GM12878 (cell line): ENCODE measurements at regions not wholly inside any gene's neighbourhood (a gene's known extent, or its start where the extent isn't known, plus 50 kb on each side); places are given as distances from the start of the nearest gene placed in this dataset.

ENCODE experiments used
- ATAC-seq: fragments of 200-7000 bp; cut with Tn5 transposase; 3 replicates; pipeline ENCODE4 v1.9.1; 2020; ENCODE audit warnings: mild to moderate bottlenecking, moderate library complexity
- BruUV-seq: library from RNA; stranded (reverse); fragments of 400-500 nt; replicated peaks from 2 replicates; lab custom pipeline; 2021; lab: Mats Ljungman, UMichigan
- CTCF ChIA-PET: fragments of 300-600 bp; sonication (Branson Sonifier 250); formaldehyde crosslinking; extraction: SDS; loops from one replicate; lab custom pipeline; 2021; ENCODE audit warnings: inconsistent platforms; lab: Yijun Ruan, JAX
- POLR2A ChIA-PET: fragments of 350-600 bp; formaldehyde crosslinking; extraction: SDS; loops from one replicate; lab custom pipeline; 2021; ENCODE audit warnings: inconsistent platforms; lab: Charles Lee
- RAD21 ChIA-PET: fragments of 300-600 bp; sonication (Branson Sonifier 250); formaldehyde crosslinking; loops from one replicate; lab custom pipeline; 2023; ENCODE audit warnings: antibody characterized with exemption; ENCODE audit not compliant: unreplicated experiment; lab: Charles Lee
- SMC1A ChIA-PET: fragments of 300-600 bp; sonication (Branson Sonifier 250); formaldehyde crosslinking; loops from one replicate; lab custom pipeline; 2023; ENCODE audit not compliant: unreplicated experiment, uncharacterized antibody; lab: Charles Lee
- DNase-seq: peaks from one replicate; pipeline ENCODE4 v3.0.0-alpha.2; 2011; ENCODE audit warnings: low read depth, low spot score
- FAIRE-seq: peaks from 3 replicates; lab custom pipeline; 2011; peaks lifted over from hg19 to GRCh38; lab: Jason Lieb, UNC
- H2AFZ ChIP-seq: 2 replicates; pipeline ENCODE4 v1.6.0; 2011; ENCODE audit warnings: low read depth, low read length, control low read depth; ENCODE audit not compliant: control insufficient read depth
- H3K27ac ChIP-seq: 2 replicates; pipeline ENCODE4 v1.5.1; 2011; ENCODE audit warnings: control low read depth; ENCODE audit not compliant: control insufficient read depth, insufficient read depth
- H3K27me3 ChIP-seq, 2 experiments: replicated peaks in 1 of 2; 2 replicates each; pipeline versions ENCODE4 v1.6.0 to v1.6.1; 2011; ENCODE audit warnings: low read length in 1 of 2; ENCODE audit not compliant: control insufficient read depth in 2 of 2, insufficient read depth in 2 of 2
- H3K36me3 ChIP-seq, 2 experiments: 2 replicates each; pipeline ENCODE4 v1.5.1; 2011; ENCODE audit warnings: low read length in 1 of 2; ENCODE audit not compliant: control insufficient read depth in 2 of 2, insufficient read depth in 2 of 2
- H3K4me1 ChIP-seq: 2 replicates; pipeline ENCODE4 v1.6.1; 2011; ENCODE audit warnings: mild to moderate bottlenecking, low read length, moderate library complexity, mixed read lengths; ENCODE audit not compliant: control insufficient read depth, insufficient read depth
- H3K4me2 ChIP-seq: 2 replicates; pipeline ENCODE4 v1.6.0; 2011; ENCODE audit warnings: control low read depth; ENCODE audit not compliant: control insufficient read depth, insufficient read depth
- H3K4me3 ChIP-seq: fragments of 200-600 bp; sonication (generic); 2 replicates; pipeline ENCODE4 v1.5.1; 2016
- H3K79me2 ChIP-seq: 2 replicates; pipeline ENCODE4 v1.6.0; 2011; ENCODE audit warnings: low read length; ENCODE audit not compliant: control insufficient read depth, insufficient read depth
- H3K9ac ChIP-seq: 2 replicates; pipeline ENCODE4 v1.8.0; 2011; ENCODE audit warnings: low read length, control low read depth, mixed read lengths; ENCODE audit not compliant: control insufficient read depth, insufficient read depth
- H3K9me3 ChIP-seq: replicated peaks from 3 replicates; pipeline ENCODE4 v1.5.1; 2011; ENCODE audit warnings: mild to moderate bottlenecking, low read length; ENCODE audit not compliant: control insufficient read depth, insufficient read depth
- H4K20me1 ChIP-seq: 2 replicates; pipeline ENCODE4 v1.6.0; 2011; ENCODE audit not compliant: control insufficient read depth, insufficient read depth
- BHLHE40 ChIP-seq, 2 experiments: fragments of 450-650 bp in 1 of 2; IDR thresholded peaks; 2 replicates each; pipeline ENCODE4 v1.6.1; 2011 to 2017; ENCODE audit warnings: low read depth in 2 of 2, borderline replicate concordance in 1 of 2, improper control_type of control experiment in 1 of 2, low read length in 1 of 2, mild to moderate bottlenecking in 1 of 2
- ESRRA ChIP-seq: IDR thresholded peaks from 2 replicates; pipeline ENCODE4 v1.6.1; 2012; ENCODE audit warnings: mild to moderate bottlenecking, low read length, improper control_type of control experiment
- POU2F2 ChIP-seq: IDR thresholded peaks from 3 replicates; pipeline ENCODE4 v1.6.1; 2011; ENCODE audit warnings: low read depth, mild to moderate bottlenecking, low read length, borderline replicate concordance
- RAD21 ChIP-seq: IDR thresholded peaks from 2 replicates; pipeline ENCODE4 v1.6.1; 2011; ENCODE audit warnings: mild to moderate bottlenecking, low read depth, low read length, moderate library complexity; ENCODE audit not compliant: insufficient read depth
- RCOR1 ChIP-seq: conservative IDR thresholded peaks from 2 replicates; pipeline ENCODE4 v1.6.1; 2012; ENCODE audit warnings: low read depth, low read length, improper control_type of control experiment
- SIX5 ChIP-seq: IDR thresholded peaks from 2 replicates; pipeline ENCODE4 v1.6.1; 2011; ENCODE audit warnings: mild to moderate bottlenecking, low read depth, low read length, moderate library complexity; ENCODE audit not compliant: severe bottlenecking
- SMAD5 ChIP-seq: IDR thresholded peaks from 2 replicates; pipeline ENCODE4 v1.6.1; 2016; ENCODE audit warnings: antibody characterized with exemption, low read depth
- SPI1 ChIP-seq: IDR thresholded peaks from 2 replicates; pipeline ENCODE4 v1.6.1; 2011; ENCODE audit warnings: low read depth, mild to moderate bottlenecking, low read length, moderate library complexity, borderline replicate concordance; ENCODE audit not compliant: insufficient read depth
- WGBS: methylation state at CpG from one replicate; pipeline ENCODE4 v1.1.6; 2016; ENCODE audit warnings: low lambda C conversion rate; ENCODE audit not compliant: insufficient replicate concordance, insufficient coverage; ENCODE audit errors: missing lambda C conversion rate; 5-methylcytosine and 5-hydroxymethylcytosine counted together
- in situ Hi-C: fragments of 300-500 bp; cut with MboI; formaldehyde crosslinking; loops from 9 replicates; pipeline ENCODE4 v1.14.3; 2018; ENCODE audit warnings: mixed read lengths
- intact Hi-C: fragments of 100-400 bp; cut with micrococcal nuclease; formaldehyde crosslinking; loops from one replicate; pipeline ENCODE4 v1.14.2; 2022; ENCODE audit not compliant: unreplicated experiment
- TF ChIP-seq, protein P1 (sequence below): IDR thresholded peaks from 2 replicates; pipeline ENCODE4 v1.6.1; 2012; ENCODE audit warnings: low read depth, low read length, improper control_type of control experiment
- TF ChIP-seq, protein P2 (sequence below): IDR thresholded peaks from 2 replicates; pipeline ENCODE4 v1.6.1; 2012; ENCODE audit warnings: mild to moderate bottlenecking, low read depth, low read length
- TF ChIP-seq, protein P3 (sequence below): IDR thresholded peaks from 2 replicates; pipeline ENCODE4 v1.6.1; 2012; ENCODE audit warnings: improper control_type of control experiment, low read depth, low read length; ENCODE audit not compliant: insufficient replicate concordance
- TF ChIP-seq, protein P4 (sequence below): fragments of 450-650 bp; formaldehyde crosslinking; IDR thresholded peaks from 2 replicates; pipeline ENCODE4 v1.4.0; 2020; ENCODE audit warnings: mild to moderate bottlenecking, moderate library complexity

DNA sequence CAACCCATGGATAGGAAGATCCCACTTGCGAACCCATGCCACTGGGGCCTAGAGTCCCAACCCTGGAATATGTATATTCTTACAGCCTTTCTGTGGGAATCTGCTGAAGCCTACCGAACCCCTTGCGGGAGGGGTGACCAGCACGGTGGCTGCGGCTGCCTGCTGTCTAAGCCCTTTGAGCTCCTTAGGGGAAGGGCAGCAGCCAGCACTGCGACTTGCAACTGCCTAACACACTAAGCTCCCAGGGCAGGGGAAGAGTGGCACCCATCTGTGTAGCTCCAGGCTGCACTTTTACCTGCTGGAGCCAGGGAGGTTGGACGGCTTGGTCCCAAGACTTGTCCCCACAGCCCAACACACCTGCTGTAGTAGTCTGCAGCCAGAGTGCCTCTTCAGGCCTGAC lies 1968.7 kb upstream of the FLRT2 start:
- SMC1A ChIA-PET = no interaction called here
- in situ Hi-C loops = no loop called here
- Histone ChIP-seq H2AFZ (no peak overlapping the region), H3K9ac (no peak overlapping the region), H4K20me1 (no peaks in the 10 kb centered on the region), H3K4me1 (no peaks in the 10 kb centered on the region), H3K4me3 (no peak overlapping the region), H3K27ac (no peak overlapping the region), H3K27me3 (no peaks in the 10 kb centered on the region), H3K79me2 (no peaks in the 10 kb centered on the region), H3K9me3 (no peaks in the 10 kb centered on the region), H3K4me2 (no peak overlapping the region), H3K36me3 (no peaks in the 10 kb centered on the region)
- 54% methylated on average over 7 of the region's 7 CpGs for WGBS
- ATAC-seq (no peak), FAIRE-seq (no peak), DNase-seq (no peak)
- BruUV-seq = no TSS peak
- CTCF ChIA-PET = no interaction called here
- RAD21 ChIA-PET = no interaction called here
- intact Hi-C loops = no loop called here
- POLR2A ChIA-PET = no interaction called here
- TF ChIP-seq RCOR1 (no peak), SMAD5 (no peak), BHLHE40 (IDR thresholded peaks at IDR 0.05; ENCODE audit: borderline replicate concordance in 1 of 2, low read depth in 2 of 2, low read length in 1 of 2) (no peak), SIX5 (no peak), POU2F2 (no peak), RAD21 (no peak), SPI1 (no peak), ESRRA (no peak)
- TF ChIP-seq, protein P1, sequence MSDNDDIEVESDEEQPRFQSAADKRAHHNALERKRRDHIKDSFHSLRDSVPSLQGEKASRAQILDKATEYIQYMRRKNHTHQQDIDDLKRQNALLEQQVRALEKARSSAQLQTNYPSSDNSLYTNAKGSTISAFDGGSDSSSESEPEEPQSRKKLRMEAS = no peak
- TF ChIP-seq, protein P2, sequence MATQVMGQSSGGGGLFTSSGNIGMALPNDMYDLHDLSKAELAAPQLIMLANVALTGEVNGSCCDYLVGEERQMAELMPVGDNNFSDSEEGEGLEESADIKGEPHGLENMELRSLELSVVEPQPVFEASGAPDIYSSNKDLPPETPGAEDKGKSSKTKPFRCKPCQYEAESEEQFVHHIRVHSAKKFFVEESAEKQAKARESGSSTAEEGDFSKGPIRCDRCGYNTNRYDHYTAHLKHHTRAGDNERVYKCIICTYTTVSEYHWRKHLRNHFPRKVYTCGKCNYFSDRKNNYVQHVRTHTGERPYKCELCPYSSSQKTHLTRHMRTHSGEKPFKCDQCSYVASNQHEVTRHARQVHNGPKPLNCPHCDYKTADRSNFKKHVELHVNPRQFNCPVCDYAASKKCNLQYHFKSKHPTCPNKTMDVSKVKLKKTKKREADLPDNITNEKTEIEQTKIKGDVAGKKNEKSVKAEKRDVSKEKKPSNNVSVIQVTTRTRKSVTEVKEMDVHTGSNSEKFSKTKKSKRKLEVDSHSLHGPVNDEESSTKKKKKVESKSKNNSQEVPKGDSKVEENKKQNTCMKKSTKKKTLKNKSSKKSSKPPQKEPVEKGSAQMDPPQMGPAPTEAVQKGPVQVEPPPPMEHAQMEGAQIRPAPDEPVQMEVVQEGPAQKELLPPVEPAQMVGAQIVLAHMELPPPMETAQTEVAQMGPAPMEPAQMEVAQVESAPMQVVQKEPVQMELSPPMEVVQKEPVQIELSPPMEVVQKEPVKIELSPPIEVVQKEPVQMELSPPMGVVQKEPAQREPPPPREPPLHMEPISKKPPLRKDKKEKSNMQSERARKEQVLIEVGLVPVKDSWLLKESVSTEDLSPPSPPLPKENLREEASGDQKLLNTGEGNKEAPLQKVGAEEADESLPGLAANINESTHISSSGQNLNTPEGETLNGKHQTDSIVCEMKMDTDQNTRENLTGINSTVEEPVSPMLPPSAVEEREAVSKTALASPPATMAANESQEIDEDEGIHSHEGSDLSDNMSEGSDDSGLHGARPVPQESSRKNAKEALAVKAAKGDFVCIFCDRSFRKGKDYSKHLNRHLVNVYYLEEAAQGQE = no peak
- TF ChIP-seq, protein P3, sequence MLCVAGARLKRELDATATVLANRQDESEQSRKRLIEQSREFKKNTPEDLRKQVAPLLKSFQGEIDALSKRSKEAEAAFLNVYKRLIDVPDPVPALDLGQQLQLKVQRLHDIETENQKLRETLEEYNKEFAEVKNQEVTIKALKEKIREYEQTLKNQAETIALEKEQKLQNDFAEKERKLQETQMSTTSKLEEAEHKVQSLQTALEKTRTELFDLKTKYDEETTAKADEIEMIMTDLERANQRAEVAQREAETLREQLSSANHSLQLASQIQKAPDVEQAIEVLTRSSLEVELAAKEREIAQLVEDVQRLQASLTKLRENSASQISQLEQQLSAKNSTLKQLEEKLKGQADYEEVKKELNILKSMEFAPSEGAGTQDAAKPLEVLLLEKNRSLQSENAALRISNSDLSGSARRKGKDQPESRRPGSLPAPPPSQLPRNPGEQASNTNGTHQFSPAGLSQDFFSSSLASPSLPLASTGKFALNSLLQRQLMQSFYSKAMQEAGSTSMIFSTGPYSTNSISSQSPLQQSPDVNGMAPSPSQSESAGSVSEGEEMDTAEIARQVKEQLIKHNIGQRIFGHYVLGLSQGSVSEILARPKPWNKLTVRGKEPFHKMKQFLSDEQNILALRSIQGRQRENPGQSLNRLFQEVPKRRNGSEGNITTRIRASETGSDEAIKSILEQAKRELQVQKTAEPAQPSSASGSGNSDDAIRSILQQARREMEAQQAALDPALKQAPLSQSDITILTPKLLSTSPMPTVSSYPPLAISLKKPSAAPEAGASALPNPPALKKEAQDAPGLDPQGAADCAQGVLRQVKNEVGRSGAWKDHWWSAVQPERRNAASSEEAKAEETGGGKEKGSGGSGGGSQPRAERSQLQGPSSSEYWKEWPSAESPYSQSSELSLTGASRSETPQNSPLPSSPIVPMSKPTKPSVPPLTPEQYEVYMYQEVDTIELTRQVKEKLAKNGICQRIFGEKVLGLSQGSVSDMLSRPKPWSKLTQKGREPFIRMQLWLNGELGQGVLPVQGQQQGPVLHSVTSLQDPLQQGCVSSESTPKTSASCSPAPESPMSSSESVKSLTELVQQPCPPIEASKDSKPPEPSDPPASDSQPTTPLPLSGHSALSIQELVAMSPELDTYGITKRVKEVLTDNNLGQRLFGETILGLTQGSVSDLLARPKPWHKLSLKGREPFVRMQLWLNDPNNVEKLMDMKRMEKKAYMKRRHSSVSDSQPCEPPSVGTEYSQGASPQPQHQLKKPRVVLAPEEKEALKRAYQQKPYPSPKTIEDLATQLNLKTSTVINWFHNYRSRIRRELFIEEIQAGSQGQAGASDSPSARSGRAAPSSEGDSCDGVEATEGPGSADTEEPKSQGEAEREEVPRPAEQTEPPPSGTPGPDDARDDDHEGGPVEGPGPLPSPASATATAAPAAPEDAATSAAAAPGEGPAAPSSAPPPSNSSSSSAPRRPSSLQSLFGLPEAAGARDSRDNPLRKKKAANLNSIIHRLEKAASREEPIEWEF = no peak
- TF ChIP-seq, protein P4, sequence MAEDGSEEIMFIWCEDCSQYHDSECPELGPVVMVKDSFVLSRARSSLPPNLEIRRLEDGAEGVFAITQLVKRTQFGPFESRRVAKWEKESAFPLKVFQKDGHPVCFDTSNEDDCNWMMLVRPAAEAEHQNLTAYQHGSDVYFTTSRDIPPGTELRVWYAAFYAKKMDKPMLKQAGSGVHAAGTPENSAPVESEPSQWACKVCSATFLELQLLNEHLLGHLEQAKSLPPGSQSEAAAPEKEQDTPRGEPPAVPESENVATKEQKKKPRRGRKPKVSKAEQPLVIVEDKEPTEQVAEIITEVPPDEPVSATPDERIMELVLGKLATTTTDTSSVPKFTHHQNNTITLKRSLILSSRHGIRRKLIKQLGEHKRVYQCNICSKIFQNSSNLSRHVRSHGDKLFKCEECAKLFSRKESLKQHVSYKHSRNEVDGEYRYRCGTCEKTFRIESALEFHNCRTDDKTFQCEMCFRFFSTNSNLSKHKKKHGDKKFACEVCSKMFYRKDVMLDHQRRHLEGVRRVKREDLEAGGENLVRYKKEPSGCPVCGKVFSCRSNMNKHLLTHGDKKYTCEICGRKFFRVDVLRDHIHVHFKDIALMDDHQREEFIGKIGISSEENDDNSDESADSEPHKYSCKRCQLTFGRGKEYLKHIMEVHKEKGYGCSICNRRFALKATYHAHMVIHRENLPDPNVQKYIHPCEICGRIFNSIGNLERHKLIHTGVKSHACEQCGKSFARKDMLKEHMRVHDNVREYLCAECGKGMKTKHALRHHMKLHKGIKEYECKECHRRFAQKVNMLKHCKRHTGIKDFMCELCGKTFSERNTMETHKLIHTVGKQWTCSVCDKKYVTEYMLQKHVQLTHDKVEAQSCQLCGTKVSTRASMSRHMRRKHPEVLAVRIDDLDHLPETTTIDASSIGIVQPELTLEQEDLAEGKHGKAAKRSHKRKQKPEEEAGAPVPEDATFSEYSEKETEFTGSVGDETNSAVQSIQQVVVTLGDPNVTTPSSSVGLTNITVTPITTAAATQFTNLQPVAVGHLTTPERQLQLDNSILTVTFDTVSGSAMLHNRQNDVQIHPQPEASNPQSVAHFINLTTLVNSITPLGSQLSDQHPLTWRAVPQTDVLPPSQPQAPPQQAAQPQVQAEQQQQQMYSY (CRISPR knock-in tag) = no peak
